Endodermal cell (in vitro differentiated cells): ENCODE measurements at regions not wholly inside any gene's neighbourhood (a gene's known extent, or its start where the extent isn't known, plus 50 kb on each side); places are given as distances from the start of the nearest gene placed in this dataset.

Source experiments
- DNase-seq: peaks from one replicate; pipeline ENCODE4 v3.0.0-alpha.2; 2017
- H3K27ac ChIP-seq: 2 replicates; pipeline ENCODE4 v1.5.1; 2013; ENCODE audit warnings: mild to moderate bottlenecking, low read depth, low read length, moderate library complexity
- H3K27me3 ChIP-seq: 2 replicates; pipeline ENCODE4 v1.6.1; 2013; ENCODE audit warnings: mild to moderate bottlenecking, low read length, moderate library complexity; ENCODE audit not compliant: insufficient read depth, control insufficient read depth, poor library complexity, severe bottlenecking
- H3K36me3 ChIP-seq: 2 replicates; pipeline ENCODE4 v1.7.0; 2013; ENCODE audit warnings: mild to moderate bottlenecking, low read length, moderate library complexity; ENCODE audit not compliant: control insufficient read depth, insufficient read depth
- H3K4me1 ChIP-seq: one replicate; pipeline ENCODE4 v1.7.0; 2013; ENCODE audit warnings: low read length; ENCODE audit not compliant: control insufficient read depth, insufficient read depth
- H3K4me3 ChIP-seq: 2 replicates; pipeline ENCODE4 v1.5.1; 2013; ENCODE audit warnings: mild to moderate bottlenecking, low read length, moderate library complexity
- H3K9ac ChIP-seq: 2 replicates; pipeline ENCODE4 v1.6.1; 2013; ENCODE audit warnings: mild to moderate bottlenecking, low read length, moderate library complexity; ENCODE audit not compliant: poor library complexity, severe bottlenecking; ENCODE audit errors: extremely low read depth
- H3K9me3 ChIP-seq: 2 replicates; pipeline ENCODE4 v1.6.1; 2013; ENCODE audit warnings: mild to moderate bottlenecking, low read length, moderate library complexity; ENCODE audit not compliant: control insufficient read depth
- H3K27ac Mint-ChIP-seq: 2 replicates; pipeline ENCODE4 v1.8.0; 2020; ENCODE audit warnings: mixed read lengths
- H3K27me3 Mint-ChIP-seq: 2 replicates; pipeline ENCODE4 v1.8.0; 2021; ENCODE audit warnings: mild to moderate bottlenecking, mixed read lengths; ENCODE audit not compliant: insufficient read depth
- H3K36me3 Mint-ChIP-seq: 2 replicates; pipeline ENCODE4 v1.8.0; 2020; ENCODE audit warnings: low read depth, mixed read lengths
- H3K4me1 Mint-ChIP-seq: 2 replicates; pipeline ENCODE4 v1.8.0; 2020; ENCODE audit warnings: mixed read lengths
- H3K4me3 Mint-ChIP-seq: 2 replicates; pipeline ENCODE4 v1.8.0; 2020; ENCODE audit warnings: mild to moderate bottlenecking, moderate library complexity, mixed read lengths
- H3K9me3 Mint-ChIP-seq: 2 replicates; pipeline ENCODE4 v1.8.0; 2020; ENCODE audit warnings: mild to moderate bottlenecking, mixed read lengths
- CTCF ChIP-seq: fragments of 200-600 bp; sonication (generic); conservative IDR thresholded peaks from 2 replicates; pipeline ENCODE4 v1.5.0; 2021; ENCODE audit warnings: antibody characterized with exemption, mild to moderate bottlenecking
- WGBS, 2 experiments: methylation state at CpG; one replicate each; pipeline versions ENCODE4 v1.1.5 to v1.1.7; 2013; ENCODE audit warnings: missing lambda C conversion rate in 2 of 2, mixed read lengths in 1 of 2; ENCODE audit not compliant: insufficient coverage in 1 of 2, insufficient read length in 1 of 2; 5-methylcytosine and 5-hydroxymethylcytosine counted together

GRCh38 chr4:161186012-161186411 lies 977.8 kb downstream of the FSTL5 start:
- Histone ChIP-seq H3K36me3 (no peaks in the 10 kb centered on the region), H3K4me3 (no peak overlapping the region), H3K27me3 (no peaks in the 10 kb centered on the region), H3K9ac (no peak overlapping the region), H3K4me1 (peaks cover 2% of the 10 kb centered on the region), H3K9me3 (no peaks in the 10 kb centered on the region), H3K27ac (no peak overlapping the region)
- peaks cover 15% of the 10 kb centered on the region for H3K4me1 Mint-ChIP-seq
- H3K36me3 Mint-ChIP-seq, result no peaks in the 10 kb centered on the region
- TF ChIP-seq CTCF, result no peak
- 100% methylated on average over 1 of the region's 1 CpG; no CpG with 5 or more reads in 1 of the 2 experiments for WGBS, 2 experiments
- H3K4me3 Mint-ChIP-seq, result no peak overlapping the region
- no peaks in the 10 kb centered on the region for H3K27me3 Mint-ChIP-seq
- no peak overlapping the region for H3K27ac Mint-ChIP-seq
- no peaks in the 10 kb centered on the region for H3K9me3 Mint-ChIP-seq
- no peak for DNase-seq

DNA sequence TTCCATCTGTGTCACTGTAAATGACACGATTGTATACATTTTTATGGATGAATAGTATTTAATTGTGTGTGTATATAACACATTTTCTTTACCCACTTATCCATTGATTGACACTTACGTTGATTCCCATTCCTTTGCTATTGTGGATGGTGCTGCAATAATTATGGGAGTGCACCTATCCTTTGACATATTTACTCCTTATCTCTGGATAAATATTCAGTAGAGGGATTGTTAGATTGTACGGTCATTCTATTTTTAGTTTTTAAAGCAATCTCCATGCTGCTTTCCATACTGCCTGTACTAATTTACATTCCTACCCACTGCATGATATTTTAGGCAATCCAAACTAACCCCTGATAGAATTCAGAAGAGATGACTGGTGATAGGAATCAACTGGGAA lies 980.1 kb downstream of the FSTL5 start:
- Histone ChIP-seq H3K27me3 (no peaks in the 10 kb centered on the region), H3K9ac (no peak overlapping the region), H3K9me3 (no peaks in the 10 kb centered on the region), H3K4me3 (no peak overlapping the region), H3K4me1 (peaks cover 2% of the 10 kb centered on the region), H3K36me3 (no peaks in the 10 kb centered on the region), H3K27ac (no peak overlapping the region)
- Mint-ChIP-seq H3K27ac (no peak overlapping the region), H3K4me3 (no peak overlapping the region), H3K36me3 (no peaks in the 10 kb centered on the region), H3K9me3 (no peaks in the 10 kb centered on the region), H3K4me1 (peaks cover 4% of the 10 kb centered on the region), H3K27me3 (no peaks in the 10 kb centered on the region)
- DNase-seq, result no peak
- TF ChIP-seq CTCF, result no peak
- WGBS, 2 experiments, result 100% methylated on average over 1 of the region's 3 CpGs; no CpG with 5 or more reads in 1 of the 2 experiments

DNA sequence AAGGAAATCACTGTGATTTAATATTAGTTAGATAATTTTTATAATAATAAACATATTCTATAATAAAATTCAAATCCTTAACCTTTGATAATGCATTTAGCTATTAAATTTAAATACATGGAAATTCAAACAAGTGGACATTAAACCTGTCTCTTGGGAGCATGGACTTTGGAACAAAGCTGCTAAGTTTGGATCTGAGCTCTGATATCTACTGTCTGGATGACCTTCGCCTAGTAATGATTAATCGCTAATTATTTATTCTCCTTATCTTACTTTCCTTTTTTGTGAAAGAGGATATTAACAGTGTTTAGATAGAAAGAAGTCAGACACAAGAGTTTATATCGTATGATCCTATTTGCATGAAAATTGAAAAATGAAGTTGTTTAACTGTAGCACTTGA lies 980.9 kb downstream of the FSTL5 start:
- H3K4me3 Mint-ChIP-seq, result no peak overlapping the region
- no peak overlapping the region for H3K27ac Mint-ChIP-seq

More for the DNA sequence above, 980.9 kb downstream of the FSTL5 start:
- H3K4me3 ChIP-seq, result no peak overlapping the region
- TF ChIP-seq CTCF, result no peak
- no peaks in the 10 kb centered on the region for H3K27me3 ChIP-seq
- no peaks in the 10 kb centered on the region for H3K9me3 ChIP-seq
- H3K9ac ChIP-seq, result no peak overlapping the region
- H3K36me3 ChIP-seq, result no peaks in the 10 kb centered on the region
- DNase-seq, result no peak
- H3K9me3 Mint-ChIP-seq, result no peaks in the 10 kb centered on the region
- 97% methylated on average over 2 of the region's 3 CpGs; no CpG with 5 or more reads in 1 of the 2 experiments for WGBS, 2 experiments
- no peaks in the 10 kb centered on the region for H3K4me1 ChIP-seq
- H3K27me3 Mint-ChIP-seq, result no peaks in the 10 kb centered on the region
- no peaks in the 10 kb centered on the region for H3K36me3 Mint-ChIP-seq
- H3K4me1 Mint-ChIP-seq, result peaks cover 7% of the 10 kb centered on the region
- no peak overlapping the region for H3K27ac ChIP-seq
